Retinal pigment epithelial cell (primary cell): ENCODE measurements at regions not wholly inside any gene's neighbourhood (a gene's known extent, or its start where the extent isn't known, plus 50 kb on each side); places are given as distances from the start of the nearest gene placed in this dataset.

ENCODE experiments used
- DNase-seq: peaks from one replicate; pipeline ENCODE4 v3.0.0-alpha.2; 2010; ENCODE audit warnings: low read depth
- H3K4me3 ChIP-seq: 2 replicates; pipeline ENCODE4 v1.5.1; 2011; ENCODE audit warnings: mild to moderate bottlenecking, low read length, control low read depth, moderate library complexity
- TF ChIP-seq, protein P1 (sequence below): conservative IDR thresholded peaks from 2 replicates; pipeline ENCODE4 v1.5.1; 2011; ENCODE audit warnings: low read depth, low read length, control low read depth, inconsistent platforms

DNA sequence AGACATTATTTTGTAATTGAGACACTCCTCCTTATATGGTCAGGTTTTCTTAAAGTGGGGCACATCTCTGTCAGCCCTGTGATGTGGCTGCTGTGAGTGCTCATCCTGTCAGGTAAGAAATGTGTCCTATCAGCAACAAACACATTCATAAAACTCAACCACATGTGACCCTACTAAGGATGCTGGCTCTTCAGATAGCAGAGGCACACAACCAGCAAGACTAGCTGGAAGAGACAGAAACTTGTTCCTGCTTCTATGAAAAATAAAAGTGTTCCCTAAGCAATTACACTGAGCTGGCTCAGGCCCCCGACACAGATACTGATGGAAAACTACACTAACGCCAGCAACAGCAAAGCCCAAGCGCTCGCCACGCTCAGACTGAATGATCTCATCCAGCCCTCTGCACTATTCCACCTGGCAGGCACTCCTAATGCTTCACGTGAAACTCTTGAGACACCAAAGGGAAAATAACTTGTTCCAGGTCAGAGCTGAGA is 49.8 kb upstream of the CYP2D6 start:
- H3K4me3 ChIP-seq = no peak overlapping the region
- TF ChIP-seq, protein P1, sequence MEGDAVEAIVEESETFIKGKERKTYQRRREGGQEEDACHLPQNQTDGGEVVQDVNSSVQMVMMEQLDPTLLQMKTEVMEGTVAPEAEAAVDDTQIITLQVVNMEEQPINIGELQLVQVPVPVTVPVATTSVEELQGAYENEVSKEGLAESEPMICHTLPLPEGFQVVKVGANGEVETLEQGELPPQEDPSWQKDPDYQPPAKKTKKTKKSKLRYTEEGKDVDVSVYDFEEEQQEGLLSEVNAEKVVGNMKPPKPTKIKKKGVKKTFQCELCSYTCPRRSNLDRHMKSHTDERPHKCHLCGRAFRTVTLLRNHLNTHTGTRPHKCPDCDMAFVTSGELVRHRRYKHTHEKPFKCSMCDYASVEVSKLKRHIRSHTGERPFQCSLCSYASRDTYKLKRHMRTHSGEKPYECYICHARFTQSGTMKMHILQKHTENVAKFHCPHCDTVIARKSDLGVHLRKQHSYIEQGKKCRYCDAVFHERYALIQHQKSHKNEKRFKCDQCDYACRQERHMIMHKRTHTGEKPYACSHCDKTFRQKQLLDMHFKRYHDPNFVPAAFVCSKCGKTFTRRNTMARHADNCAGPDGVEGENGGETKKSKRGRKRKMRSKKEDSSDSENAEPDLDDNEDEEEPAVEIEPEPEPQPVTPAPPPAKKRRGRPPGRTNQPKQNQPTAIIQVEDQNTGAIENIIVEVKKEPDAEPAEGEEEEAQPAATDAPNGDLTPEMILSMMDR = no peak
- DNase-seq = no peak
